ENCODE measurements at regions not wholly inside any gene's neighbourhood (a gene's known extent, or its start where the extent isn't known, plus 50 kb on each side); places are given as distances from the start of the nearest gene placed in this dataset.

DNA sequence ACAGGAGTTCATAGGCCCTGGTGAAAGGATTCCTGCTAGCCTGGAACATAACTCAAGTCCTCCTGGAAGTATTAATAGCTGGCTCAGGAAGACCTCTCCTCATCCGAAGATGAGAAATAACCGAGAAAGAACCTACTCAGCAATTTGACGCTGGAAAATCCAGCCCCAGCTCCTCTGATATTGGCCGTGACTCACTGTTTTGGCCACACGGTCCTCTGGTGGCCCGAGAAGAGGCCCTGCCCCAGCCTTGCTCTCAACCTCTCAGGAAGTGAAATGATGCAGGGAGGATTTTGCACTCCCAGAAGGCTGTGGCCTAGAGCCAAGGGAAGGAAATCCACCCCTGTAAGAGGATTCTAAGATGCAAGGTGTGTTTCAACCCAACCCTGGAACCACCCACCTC, 121.6 kb downstream of the MTPAP start:
- Histone ChIP-seq H3K9me3 (ENCODE audit: control insufficient read depth, low read length) (no peaks in the 10 kb centered on the region), H3K27ac (ENCODE audit: low read length) (peak overlapping the region; percentile 73), H3K4me1 (ENCODE audit: control insufficient read depth, insufficient read depth, low read length) (peaks cover 4% of the 10 kb centered on the region), H3K27me3 (ENCODE audit: control insufficient read depth, insufficient read depth) (no peaks in the 10 kb centered on the region), H3K4me3 (ENCODE audit: low read length) (no peak overlapping the region)
- intact Hi-C loops (cut with DNase I): no loop called here
- DNase-seq (peak in 2 of 3 donors; percentile 64), ATAC-seq (peak; percentile 75 to 89)
- WGBS: 45% methylated on average over 6 of the region's 6 CpGs

DNA sequence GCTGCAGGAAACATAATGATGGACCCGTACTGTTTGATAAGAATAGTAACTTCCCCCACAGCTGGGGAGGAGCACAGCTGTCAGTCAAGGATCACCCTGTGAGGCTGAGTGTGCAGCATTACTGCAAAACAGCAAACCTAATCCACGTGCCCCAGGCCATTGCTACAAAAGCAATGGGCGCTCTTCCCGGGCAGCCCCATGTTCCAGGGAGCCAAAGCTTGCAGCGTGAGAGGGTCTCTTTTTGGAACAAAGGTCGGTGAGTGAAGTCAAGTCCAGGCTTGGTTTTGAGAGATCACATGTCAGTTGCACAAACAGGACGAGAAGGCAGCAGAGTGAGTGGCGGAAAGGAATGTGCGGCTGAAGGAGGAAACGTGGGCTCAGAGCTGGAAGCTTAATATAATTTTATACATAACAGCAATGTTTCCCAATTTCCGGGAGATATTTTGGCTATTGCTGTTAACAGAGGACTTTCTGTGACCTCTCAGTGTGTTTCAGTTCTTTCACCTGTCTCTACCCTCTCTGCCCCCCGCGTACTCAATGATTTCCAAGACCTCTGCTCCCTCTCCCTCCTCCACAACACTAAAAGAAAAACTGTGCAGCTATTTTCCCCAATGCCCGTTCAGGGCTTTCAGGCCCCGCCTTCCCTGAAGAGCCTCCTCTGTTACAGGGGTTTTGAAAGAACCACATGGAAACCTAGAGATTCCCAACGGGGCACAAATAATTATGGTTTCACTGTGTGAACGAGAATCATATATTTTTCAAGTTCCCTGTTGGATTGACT, 128.9 kb downstream of the MTPAP start:
- intact Hi-C loops (cut with DNase I): no loop called here
- ATAC-seq (peak; percentile 50 to 55), DNase-seq (no peak)
- Histone ChIP-seq H3K4me3 (ENCODE audit: low read length) (no peak overlapping the region), H3K27ac (ENCODE audit: low read length) (no peak overlapping the region), H3K27me3 (ENCODE audit: control insufficient read depth, insufficient read depth) (no peaks in the 10 kb centered on the region), H3K4me1 (ENCODE audit: control insufficient read depth, insufficient read depth, low read length) (no peaks in the 10 kb centered on the region), H3K9me3 (ENCODE audit: control insufficient read depth, low read length) (no peaks in the 10 kb centered on the region)
- WGBS: 17% methylated on average over 17 of the region's 17 CpGs

DNA sequence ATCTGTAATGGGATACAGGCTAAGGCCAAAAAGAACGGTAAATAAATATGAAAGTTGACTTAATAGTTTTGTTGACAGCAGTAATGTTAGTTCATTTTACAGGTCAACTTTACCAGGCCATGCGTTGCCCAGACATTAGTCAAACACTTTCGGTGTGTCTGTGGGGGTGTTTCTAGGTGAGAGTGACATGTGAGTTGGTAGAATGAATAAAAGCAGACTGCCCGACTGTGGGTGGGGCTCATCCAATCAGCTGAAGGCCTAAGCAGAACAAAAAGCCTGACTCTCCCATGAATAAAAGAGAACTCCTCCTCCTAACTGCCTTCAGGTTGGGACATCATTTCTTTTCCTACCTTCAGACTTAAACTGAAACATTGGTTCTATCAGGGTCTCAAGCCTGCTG, 132.3 kb downstream of the MTPAP start:
- Histone ChIP-seq H3K27ac (ENCODE audit: low read length) (no peak overlapping the region), H3K4me1 (ENCODE audit: control insufficient read depth, insufficient read depth, low read length) (peaks cover 2% of the 10 kb centered on the region), H3K27me3 (ENCODE audit: control insufficient read depth, insufficient read depth) (no peaks in the 10 kb centered on the region), H3K4me3 (ENCODE audit: low read length) (no peak overlapping the region), H3K9me3 (ENCODE audit: control insufficient read depth, low read length) (no peaks in the 10 kb centered on the region)
- WGBS: 84% methylated on average over 4 of the region's 4 CpGs
- DNase-seq: no peak
- intact Hi-C loops (cut with DNase I): no loop called here
- no peak for ATAC-seq

DNA sequence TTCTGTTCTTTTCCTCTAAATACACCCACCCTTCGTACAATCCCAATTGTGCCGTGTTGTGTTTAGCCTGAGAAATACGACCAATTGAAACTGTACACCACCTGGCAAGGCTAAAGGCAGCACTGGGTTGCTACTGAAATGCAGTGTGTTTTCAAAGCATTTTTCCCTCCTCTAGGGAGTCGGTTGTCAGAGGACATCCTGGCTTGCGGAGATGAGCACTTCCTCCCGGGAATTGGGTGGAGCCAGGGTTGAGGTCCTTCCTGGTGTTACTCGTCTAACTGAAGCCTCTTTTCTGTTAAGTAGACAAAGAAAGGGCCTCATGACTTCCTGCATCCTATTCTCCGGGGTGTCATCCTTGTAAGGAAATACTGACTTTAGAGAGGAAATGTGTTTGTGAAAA, 133.5 kb downstream of the MTPAP start:
- peaks cover 2% of the 10 kb centered on the region for H3K4me1 ChIP-seq (ENCODE audit: control insufficient read depth, insufficient read depth, low read length)

DNA sequence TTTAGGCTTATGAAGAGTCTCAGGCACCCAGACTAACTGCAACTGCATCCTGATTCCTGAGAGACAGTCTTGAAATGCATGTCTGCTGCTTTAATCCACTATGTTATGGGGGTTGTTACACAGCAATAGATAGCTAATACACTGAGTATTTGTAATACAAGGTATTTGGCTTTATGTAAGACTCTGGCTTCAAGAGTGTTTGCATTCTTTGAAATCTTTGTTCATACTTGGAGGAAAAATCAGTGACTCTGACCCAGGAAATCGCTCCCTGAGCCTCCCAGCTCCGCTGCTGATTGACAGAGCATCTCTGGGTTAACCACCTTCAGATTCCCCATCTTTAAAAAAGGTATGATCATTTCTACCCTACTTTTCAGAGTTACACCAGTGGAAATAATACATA, 133.9 kb downstream of the MTPAP start:
- WGBS: 57% methylated on average over 2 of the region's 2 CpGs
- Histone ChIP-seq H3K9me3 (ENCODE audit: control insufficient read depth, low read length) (no peaks in the 10 kb centered on the region), H3K27me3 (ENCODE audit: control insufficient read depth, insufficient read depth) (no peaks in the 10 kb centered on the region), H3K4me1 (ENCODE audit: control insufficient read depth, insufficient read depth, low read length) (peaks cover 2% of the 10 kb centered on the region), H3K4me3 (ENCODE audit: low read length) (no peak overlapping the region), H3K27ac (ENCODE audit: low read length) (peak overlapping the region; percentile 66)
- DNase-seq (no peak), ATAC-seq (no peak)
- intact Hi-C loops (cut with DNase I): no loop called here

More for the DNA sequence above, 133.5 kb downstream of the MTPAP start:
- Histone ChIP-seq H3K27me3 (ENCODE audit: control insufficient read depth, insufficient read depth) (no peaks in the 10 kb centered on the region), H3K27ac (ENCODE audit: low read length) (peak overlapping the region; percentile 66), H3K4me3 (ENCODE audit: low read length) (no peak overlapping the region), H3K9me3 (ENCODE audit: control insufficient read depth, low read length) (no peaks in the 10 kb centered on the region)
- ATAC-seq (peak; percentile 75 to 80), DNase-seq (peak; percentile 41 to 69 (median 52))
- intact Hi-C loops (cut with DNase I): no loop called here
- WGBS: 29% methylated on average over 8 of the region's 8 CpGs

DNA sequence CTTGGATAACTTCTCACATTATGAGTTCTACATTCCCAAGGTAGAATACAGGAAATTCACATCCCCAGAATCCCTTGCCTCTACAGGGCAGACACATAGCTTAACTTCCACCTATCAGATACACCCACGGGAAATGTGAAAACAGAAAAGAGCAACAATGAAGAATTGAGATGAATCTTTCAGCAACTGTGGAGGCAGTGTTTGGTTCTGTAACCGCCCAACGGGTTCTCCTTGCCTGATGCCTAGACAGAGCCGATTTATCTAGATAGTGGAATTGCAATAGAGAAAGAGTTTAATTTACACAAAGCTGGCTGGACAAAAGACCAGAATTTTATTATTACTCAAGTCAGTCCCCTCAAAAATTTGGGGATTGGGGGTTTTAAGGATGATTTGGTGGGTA, 138.8 kb downstream of the MTPAP start:
- ATAC-seq (no peak), DNase-seq (no peak)
- intact Hi-C loops (cut with DNase I): no loop called here
- no peaks in the 10 kb centered on the region for H3K27me3 ChIP-seq (ENCODE audit: control insufficient read depth, insufficient read depth)
- H3K9me3 ChIP-seq (ENCODE audit: control insufficient read depth, low read length): no peaks in the 10 kb centered on the region
- H3K4me1 ChIP-seq (ENCODE audit: control insufficient read depth, insufficient read depth, low read length): peaks cover 6% of the 10 kb centered on the region
- no peak overlapping the region for H3K4me3 ChIP-seq (ENCODE audit: low read length)
- 92% methylated on average over 4 of the region's 4 CpGs for WGBS
- H3K27ac ChIP-seq (ENCODE audit: low read length): no peak overlapping the region

DNA sequence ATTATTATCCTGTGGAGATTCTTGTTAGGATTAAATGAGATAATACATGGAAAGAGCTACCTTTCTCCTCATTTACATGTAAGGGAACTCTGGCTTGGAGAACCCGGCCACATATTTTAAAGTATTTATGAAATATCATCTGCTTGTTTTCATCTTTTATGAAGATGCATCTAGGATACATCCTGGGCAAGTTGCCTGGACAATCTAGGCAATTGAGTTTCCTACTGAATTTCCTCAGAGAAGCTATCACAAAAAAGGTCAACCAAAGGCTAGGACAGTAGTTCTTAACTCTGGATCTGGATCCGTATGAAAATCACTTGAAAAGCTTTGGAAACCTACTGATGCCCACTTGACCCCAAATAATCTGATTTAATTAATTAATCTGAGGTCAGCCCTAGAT, 140.7 kb downstream of the MTPAP start:
- intact Hi-C loops (cut with DNase I): no loop called here
- peaks cover 4% of the 10 kb centered on the region for H3K4me1 ChIP-seq (ENCODE audit: control insufficient read depth, insufficient read depth, low read length)
- H3K9me3 ChIP-seq (ENCODE audit: control insufficient read depth, low read length): no peaks in the 10 kb centered on the region
- 72% methylated on average over 2 of the region's 2 CpGs for WGBS
- H3K27me3 ChIP-seq (ENCODE audit: control insufficient read depth, insufficient read depth): no peaks in the 10 kb centered on the region
- H3K4me3 ChIP-seq (ENCODE audit: low read length): no peak overlapping the region
- no peak for ATAC-seq
- no peak overlapping the region for H3K27ac ChIP-seq (ENCODE audit: low read length)
- no peak for DNase-seq

DNA sequence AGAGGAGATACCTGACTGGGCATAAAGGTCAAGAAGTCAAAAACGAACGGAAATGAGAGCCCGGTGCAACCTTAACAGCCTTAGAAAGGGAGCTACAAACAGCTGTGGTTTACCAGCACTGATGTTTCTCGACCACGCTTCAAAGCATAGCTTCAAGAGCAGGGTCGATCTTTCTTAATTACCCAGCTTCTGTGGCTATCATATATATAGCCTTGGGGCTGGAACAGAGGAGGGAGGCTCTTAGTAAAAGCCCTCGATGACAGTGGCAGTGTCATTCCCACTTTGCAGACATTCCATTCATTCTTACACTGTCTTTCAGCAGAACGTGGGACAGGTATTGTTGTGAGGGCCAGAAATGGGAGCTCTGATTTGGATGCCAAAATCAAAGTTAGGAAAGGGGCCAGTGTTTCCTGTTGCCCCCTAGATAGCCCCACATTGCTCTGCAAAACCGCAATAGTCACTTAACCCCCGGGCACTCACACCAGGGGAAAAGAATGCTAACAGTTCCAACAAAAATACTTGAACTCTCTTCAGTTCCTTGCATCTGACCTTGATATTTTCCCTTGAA, 141.5 kb downstream of the MTPAP start:
- H3K4me3 ChIP-seq (ENCODE audit: low read length): no peak overlapping the region
- no peaks in the 10 kb centered on the region for H3K9me3 ChIP-seq (ENCODE audit: control insufficient read depth, low read length)
- no peaks in the 10 kb centered on the region for H3K27me3 ChIP-seq (ENCODE audit: control insufficient read depth, insufficient read depth)
- DNase-seq (no peak), ATAC-seq (no peak)
- intact Hi-C loops (cut with DNase I): no loop called here
- H3K4me1 ChIP-seq (ENCODE audit: control insufficient read depth, insufficient read depth, low read length): peaks cover 4% of the 10 kb centered on the region
- WGBS: 25% methylated on average over 10 of the region's 10 CpGs
- no peak overlapping the region for H3K27ac ChIP-seq (ENCODE audit: low read length)

DNA sequence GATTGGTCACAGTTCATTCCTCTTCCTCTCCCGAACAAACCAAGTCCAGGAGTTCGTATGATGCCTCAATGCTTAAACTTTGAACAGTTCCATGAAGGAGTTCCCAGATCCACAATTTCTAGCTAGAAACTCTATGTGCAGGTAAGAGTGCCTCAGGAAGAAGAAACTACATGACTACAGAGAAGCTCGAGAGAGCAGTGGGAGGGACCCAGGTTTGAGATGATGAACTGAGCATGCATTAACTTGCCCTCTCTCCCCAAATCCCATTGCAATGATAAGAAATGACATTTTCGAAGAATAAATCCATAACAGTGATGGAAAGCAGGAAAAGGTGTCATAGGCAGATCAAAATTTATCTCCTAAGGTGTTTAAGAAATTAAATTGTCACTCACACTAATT, 140.6 kb upstream of the JCAD start:
- H3K4me1 ChIP-seq (ENCODE audit: control insufficient read depth, insufficient read depth, low read length): no peaks in the 10 kb centered on the region
- 81% methylated on average over 4 of the region's 4 CpGs for WGBS
- intact Hi-C loops (cut with DNase I): no loop called here
- no peak overlapping the region for H3K27ac ChIP-seq (ENCODE audit: low read length)
- ATAC-seq (no peak), DNase-seq (no peak)
- H3K4me3 ChIP-seq (ENCODE audit: low read length): no peak overlapping the region
- no peaks in the 10 kb centered on the region for H3K27me3 ChIP-seq (ENCODE audit: control insufficient read depth, insufficient read depth)
- H3K9me3 ChIP-seq (ENCODE audit: control insufficient read depth, low read length): no peaks in the 10 kb centered on the region

DNA sequence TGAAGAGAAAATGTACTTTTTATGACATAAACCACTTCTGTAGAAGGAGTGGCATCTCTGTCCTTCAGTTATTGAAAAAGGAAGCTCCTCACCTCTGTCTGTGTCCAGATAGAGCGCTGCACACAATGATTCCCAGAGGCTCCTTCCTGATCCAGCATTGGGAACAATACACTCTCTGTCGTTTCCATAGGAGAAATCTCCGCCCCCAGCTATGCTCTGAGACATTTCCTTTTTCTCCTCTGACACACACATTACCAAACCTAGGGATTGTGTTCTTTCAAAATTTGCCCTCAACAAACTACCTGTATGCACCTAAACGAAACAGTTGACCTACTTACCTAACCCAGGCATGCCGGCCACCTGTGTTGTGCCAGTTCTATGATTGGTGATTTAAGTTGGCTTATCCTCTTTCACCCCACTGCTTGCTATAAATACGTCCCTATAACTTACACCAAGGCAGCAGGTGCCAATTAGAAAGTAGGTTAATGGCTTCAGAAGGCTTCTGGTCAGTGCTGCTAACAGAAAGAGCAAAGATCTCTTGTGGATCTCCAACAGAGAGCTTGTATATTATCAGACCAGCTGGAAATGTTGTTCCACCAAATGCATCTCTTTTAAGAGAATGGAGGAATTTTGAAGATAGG, 140.1 kb upstream of the JCAD start:
- Histone ChIP-seq H3K27ac (ENCODE audit: low read length) (no peak overlapping the region), H3K9me3 (ENCODE audit: control insufficient read depth, low read length) (no peaks in the 10 kb centered on the region), H3K4me3 (ENCODE audit: low read length) (no peak overlapping the region), H3K27me3 (ENCODE audit: control insufficient read depth, insufficient read depth) (no peaks in the 10 kb centered on the region), H3K4me1 (ENCODE audit: control insufficient read depth, insufficient read depth, low read length) (no peaks in the 10 kb centered on the region)
- DNase-seq: no peak
- intact Hi-C loops (cut with DNase I): no loop called here
- no peak for ATAC-seq
- WGBS: 63% methylated on average over 6 of the region's 6 CpGs

DNA sequence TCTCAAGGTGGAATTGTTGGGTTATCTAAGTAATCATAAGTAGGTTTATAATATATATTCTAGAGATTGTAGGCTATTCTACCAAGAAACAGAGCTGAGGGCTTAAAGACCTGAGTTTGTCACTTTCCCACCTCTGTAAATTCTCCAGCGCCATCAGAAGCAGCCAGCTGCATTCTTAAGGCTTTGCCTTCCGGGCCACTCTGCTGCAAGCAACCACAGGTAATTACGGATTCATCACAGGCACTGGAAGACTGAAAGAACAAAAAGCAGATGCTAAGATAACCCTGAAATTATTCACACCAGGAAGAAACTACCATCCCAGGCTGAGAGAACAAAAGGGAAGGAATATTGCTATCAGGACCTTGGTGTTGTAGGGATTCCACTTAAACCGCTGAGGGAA, 137.8 kb upstream of the JCAD start:
- no peaks in the 10 kb centered on the region for H3K4me1 ChIP-seq (ENCODE audit: control insufficient read depth, insufficient read depth, low read length)
- 86% methylated on average over 4 of the region's 4 CpGs for WGBS
- DNase-seq: no peak
- no peaks in the 10 kb centered on the region for H3K9me3 ChIP-seq (ENCODE audit: control insufficient read depth, low read length)
- no peak overlapping the region for H3K27ac ChIP-seq (ENCODE audit: low read length)
- H3K4me3 ChIP-seq (ENCODE audit: low read length): no peak overlapping the region
- no peak for ATAC-seq
- no peaks in the 10 kb centered on the region for H3K27me3 ChIP-seq (ENCODE audit: control insufficient read depth, insufficient read depth)
- intact Hi-C loops (cut with DNase I): no loop called here
